ENCODE measurements at regions not wholly inside any gene's neighbourhood (a gene's known extent, or its start where the extent isn't known, plus 50 kb on each side); places are given as distances from the start of the nearest gene placed in this dataset.

GRCh38 chr18:78892177-78892576 lies 87.4 kb upstream of the SALL3 start:
- no peak for ATAC-seq
- Histone ChIP-seq H3K36me3 (ENCODE audit: low read depth) (no peaks in the 10 kb centered on the region), H3K9me3 (peaks cover 20% of the 10 kb centered on the region), H3K4me3 (no peak overlapping the region), H3K4me1 (ENCODE audit: low read depth) (no peaks in the 10 kb centered on the region)
- intact Hi-C loops (cut with DNase I, micrococcal nuclease) = no loop called here
- no peak for DNase-seq
- TF ChIP-seq, protein P1, sequence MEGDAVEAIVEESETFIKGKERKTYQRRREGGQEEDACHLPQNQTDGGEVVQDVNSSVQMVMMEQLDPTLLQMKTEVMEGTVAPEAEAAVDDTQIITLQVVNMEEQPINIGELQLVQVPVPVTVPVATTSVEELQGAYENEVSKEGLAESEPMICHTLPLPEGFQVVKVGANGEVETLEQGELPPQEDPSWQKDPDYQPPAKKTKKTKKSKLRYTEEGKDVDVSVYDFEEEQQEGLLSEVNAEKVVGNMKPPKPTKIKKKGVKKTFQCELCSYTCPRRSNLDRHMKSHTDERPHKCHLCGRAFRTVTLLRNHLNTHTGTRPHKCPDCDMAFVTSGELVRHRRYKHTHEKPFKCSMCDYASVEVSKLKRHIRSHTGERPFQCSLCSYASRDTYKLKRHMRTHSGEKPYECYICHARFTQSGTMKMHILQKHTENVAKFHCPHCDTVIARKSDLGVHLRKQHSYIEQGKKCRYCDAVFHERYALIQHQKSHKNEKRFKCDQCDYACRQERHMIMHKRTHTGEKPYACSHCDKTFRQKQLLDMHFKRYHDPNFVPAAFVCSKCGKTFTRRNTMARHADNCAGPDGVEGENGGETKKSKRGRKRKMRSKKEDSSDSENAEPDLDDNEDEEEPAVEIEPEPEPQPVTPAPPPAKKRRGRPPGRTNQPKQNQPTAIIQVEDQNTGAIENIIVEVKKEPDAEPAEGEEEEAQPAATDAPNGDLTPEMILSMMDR (IDR thresholded peaks at IDR 0.05) = no peak

DNA sequence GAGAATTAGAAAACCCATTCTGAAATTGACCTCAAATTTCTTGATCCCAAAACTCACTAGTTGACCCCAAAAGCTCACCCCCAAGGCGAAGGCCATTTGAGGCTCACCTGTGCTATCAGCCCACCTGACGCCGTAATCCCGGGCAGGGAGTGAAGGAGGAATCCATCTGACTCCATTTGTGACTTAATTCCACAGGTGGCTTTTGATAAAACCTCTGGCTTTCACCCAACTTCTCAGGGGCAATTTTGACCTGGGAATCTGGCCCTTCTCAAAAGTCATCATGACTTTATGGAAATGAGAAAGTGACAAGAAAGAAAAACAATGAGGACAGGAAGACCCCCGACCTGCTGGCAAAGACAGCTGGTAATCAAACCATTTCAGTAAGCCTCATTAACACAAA lies 86.9 kb upstream of the SALL3 start:
- no peaks in the 10 kb centered on the region for H3K4me1 ChIP-seq (ENCODE audit: low read depth)
- DNase-seq (no peak), ATAC-seq (no peak)
- H3K9me3 ChIP-seq = peaks cover 20% of the 10 kb centered on the region
- intact Hi-C loops (cut with DNase I, micrococcal nuclease) = no loop called here
- H3K36me3 ChIP-seq (ENCODE audit: low read depth) = no peaks in the 10 kb centered on the region
- H3K4me3 ChIP-seq = no peak overlapping the region
- TF ChIP-seq, protein P1 (IDR thresholded peaks at IDR 0.05) = no peak

DNA sequence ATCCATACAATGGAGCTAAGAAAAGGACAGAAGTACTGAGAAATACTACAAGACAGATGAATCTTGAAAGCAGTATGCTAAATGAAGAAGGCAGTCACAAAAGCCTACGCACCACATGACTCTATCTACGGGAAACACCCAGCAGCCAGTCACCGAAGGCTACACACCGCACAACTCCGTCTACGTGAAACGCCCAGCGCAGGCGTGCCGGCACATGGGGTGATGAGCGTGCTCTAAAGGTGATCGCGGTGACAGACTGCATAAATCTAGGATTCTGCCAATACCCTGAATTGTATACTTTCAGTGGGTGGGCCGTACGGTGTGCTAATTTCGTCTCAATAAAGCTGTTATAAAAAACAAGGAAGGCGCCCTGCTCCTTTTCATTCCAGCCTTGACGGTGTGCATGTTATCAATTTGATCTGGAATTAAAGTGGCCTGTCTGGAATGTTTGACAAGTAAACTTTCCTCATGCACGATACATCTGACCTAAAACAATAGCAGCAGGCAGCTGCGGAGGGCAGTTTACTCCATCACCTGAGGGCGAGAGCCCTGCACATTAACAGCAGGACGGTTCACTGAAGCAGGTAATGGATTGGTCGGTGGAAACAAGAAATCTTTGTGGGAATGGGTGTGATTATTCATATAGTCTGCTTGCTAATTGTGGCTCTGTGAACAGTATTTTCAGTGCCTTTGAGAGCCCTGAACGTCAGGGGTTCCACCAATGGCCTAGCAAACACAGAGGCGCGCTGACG lies 86.2 kb upstream of the SALL3 start:
- H3K4me1 ChIP-seq (ENCODE audit: low read depth) = no peaks in the 10 kb centered on the region
- no peaks in the 10 kb centered on the region for H3K36me3 ChIP-seq (ENCODE audit: low read depth)
- H3K9me3 ChIP-seq = peaks cover 17% of the 10 kb centered on the region
- ATAC-seq (no peak), DNase-seq (no peak)
- TF ChIP-seq, protein P1 (IDR thresholded peaks at IDR 0.05) = no peak
- H3K4me3 ChIP-seq = no peak overlapping the region
- intact Hi-C loops (cut with DNase I, micrococcal nuclease) = no loop called here

DNA sequence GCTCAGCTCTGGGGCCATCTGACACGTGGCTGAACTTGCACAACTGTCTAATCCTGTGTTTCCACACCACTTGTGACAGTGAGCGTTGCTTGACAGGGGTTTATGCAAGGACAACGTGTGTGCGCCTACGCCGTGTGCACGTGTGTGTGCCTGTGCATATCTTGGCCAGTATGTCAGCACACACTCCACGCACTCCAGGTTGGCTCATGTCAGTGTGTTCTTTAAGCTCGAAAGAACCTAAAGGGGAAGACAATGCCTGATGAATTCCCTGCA lies 85.6 kb upstream of the SALL3 start:
- ATAC-seq (no peak), DNase-seq (no peak)
- no peaks in the 10 kb centered on the region for H3K36me3 ChIP-seq (ENCODE audit: low read depth)
- peaks cover 13% of the 10 kb centered on the region for H3K9me3 ChIP-seq
- H3K4me1 ChIP-seq (ENCODE audit: low read depth) = no peaks in the 10 kb centered on the region
- no peak overlapping the region for H3K4me3 ChIP-seq
- TF ChIP-seq, protein P1 (IDR thresholded peaks at IDR 0.05) = no peak
- intact Hi-C loops (cut with DNase I, micrococcal nuclease) = no loop called here

- ATAC-seq (no peak), DNase-seq (no peak)
- TF ChIP-seq, protein P1 (IDR thresholded peaks at IDR 0.05) = no peak
- intact Hi-C loops (cut with DNase I, micrococcal nuclease) = no loop called here
- Histone ChIP-seq H3K4me3 (no peak overlapping the region), H3K36me3 (ENCODE audit: low read depth) (no peaks in the 10 kb centered on the region), H3K9me3 (no peaks in the 10 kb centered on the region), H3K4me1 (ENCODE audit: low read depth) (no peaks in the 10 kb centered on the region)
Measured at GRCh38 chr18:78895207-78896001, 84.2 kb upstream of the SALL3 start.
